HG03354 (cell line): ENCODE measurements at regions not wholly inside any gene's neighbourhood (a gene's known extent, or its start where the extent isn't known, plus 50 kb on each side); places are given as distances from the start of the nearest gene placed in this dataset.

Experiments
- ATAC-seq: cut with Tn5 transposase; IDR thresholded peaks from one replicate; pipeline ENCODE4 v1.9.1; 2021; ENCODE audit warnings: mild to moderate bottlenecking; ENCODE audit not compliant: unreplicated experiment, poor library complexity, severe bottlenecking

DNA sequence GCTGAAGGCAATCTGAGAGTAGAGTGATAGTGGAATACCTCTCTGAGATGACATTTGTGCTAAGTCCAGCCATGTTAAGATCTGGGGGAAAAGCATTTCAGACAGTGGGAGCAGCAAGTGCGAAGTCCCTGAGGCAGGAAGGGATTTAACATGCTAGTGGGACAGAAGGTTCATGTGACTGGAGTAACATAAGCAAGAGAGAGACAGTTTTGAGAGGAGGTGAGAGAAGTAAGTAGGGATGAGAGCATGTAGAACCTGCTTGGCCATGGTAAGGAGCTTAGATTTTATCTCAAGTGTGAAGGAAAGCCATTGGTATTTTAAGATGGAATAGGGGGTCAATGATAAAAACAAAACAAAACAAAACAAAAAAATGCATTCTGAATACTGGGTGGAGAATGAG is 358.6 kb upstream of the KCNH8 start:
- ATAC-seq: no peak

GRCh38 chr3:18787441-18787840 is 360.9 kb upstream of the KCNH8 start:
- no peak for ATAC-seq

GRCh38 chr3:18786650-18787323 is 361.5 kb upstream of the KCNH8 start:
- no peak for ATAC-seq

DNA sequence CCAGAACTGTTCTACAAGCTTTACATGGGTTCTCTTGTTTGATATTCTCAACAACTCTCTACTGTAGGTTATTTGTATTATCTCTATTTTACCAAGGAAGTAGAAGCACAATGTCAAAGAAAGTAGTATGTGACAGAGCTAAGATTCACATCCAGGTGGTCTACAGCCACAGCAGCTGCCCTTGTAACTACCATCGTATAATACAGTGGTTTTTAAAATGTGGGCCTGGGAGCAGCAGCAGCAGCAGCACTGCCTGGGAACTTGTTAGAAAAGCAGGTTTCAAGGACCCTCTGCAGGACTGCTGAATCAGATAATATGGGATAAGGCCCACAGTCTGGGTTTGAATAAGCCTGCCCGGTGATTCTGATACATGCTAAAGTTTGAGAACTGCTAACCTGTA is 357.1 kb upstream of the SATB1 start:
- ATAC-seq: no peak

- no peak for ATAC-seq
Measured at GRCh38 chr3:18780959-18781358, 355.8 kb upstream of the SATB1 start.

DNA sequence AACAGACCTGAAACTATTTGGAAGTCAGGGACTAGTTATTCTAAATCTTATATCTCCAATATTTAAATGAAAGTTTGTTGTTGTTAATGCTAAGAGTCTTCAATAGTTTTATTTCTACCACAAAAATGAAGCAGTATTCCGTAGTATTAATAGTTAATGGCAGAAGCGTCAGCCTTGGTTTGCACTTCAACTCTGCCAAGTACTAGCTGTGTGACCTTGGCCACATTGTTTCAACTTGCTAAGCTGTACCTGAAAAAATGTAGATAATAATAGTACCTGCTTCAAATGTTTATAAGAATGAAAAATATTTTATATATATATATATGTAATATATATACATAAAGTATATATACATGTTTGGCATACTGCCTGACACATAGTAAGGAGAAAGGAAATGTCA is 354.6 kb upstream of the SATB1 start:
- no peak for ATAC-seq

DNA sequence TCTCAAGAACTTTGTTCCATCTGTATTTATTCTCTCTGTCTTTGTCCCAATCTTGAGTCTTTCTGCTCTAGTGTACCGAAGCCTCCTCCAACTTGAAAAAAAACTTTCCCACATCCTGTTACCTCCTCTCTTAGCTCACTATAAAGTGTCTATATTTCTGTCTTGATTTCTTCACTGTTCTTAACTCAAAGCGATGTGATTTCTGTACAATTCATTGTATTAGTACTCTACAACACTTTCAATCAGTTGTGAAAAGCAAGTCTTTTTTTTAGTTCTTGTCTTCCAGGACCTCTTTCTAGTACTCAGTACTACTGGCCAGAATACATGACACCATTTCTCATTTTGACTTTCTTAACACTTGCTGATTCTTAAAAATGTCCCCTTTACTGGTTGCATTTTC is 353.5 kb upstream of the SATB1 start:
- no peak for ATAC-seq

DNA sequence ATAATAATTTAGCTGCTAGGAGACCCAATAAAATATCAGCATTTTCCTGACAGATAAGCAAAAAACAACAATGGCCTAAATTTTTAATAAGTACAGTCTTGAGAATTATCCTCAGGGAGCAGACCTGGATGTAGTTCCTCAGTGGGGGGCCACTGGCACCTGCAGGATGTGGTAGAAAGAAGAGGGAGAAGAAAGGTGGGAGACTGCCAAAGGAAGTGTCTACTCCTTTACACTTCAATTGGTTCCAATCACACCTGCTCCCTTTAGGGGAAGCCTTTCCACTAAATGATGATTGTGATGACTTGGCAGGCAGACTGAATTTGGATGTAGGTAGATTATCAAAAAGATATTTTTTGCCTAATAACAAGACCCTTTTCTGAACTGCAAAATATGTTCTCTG is 353.0 kb upstream of the SATB1 start:
- no peak for ATAC-seq

GRCh38 chr3:18775501-18775900 is 350.4 kb upstream of the SATB1 start:
- no peak for ATAC-seq

DNA sequence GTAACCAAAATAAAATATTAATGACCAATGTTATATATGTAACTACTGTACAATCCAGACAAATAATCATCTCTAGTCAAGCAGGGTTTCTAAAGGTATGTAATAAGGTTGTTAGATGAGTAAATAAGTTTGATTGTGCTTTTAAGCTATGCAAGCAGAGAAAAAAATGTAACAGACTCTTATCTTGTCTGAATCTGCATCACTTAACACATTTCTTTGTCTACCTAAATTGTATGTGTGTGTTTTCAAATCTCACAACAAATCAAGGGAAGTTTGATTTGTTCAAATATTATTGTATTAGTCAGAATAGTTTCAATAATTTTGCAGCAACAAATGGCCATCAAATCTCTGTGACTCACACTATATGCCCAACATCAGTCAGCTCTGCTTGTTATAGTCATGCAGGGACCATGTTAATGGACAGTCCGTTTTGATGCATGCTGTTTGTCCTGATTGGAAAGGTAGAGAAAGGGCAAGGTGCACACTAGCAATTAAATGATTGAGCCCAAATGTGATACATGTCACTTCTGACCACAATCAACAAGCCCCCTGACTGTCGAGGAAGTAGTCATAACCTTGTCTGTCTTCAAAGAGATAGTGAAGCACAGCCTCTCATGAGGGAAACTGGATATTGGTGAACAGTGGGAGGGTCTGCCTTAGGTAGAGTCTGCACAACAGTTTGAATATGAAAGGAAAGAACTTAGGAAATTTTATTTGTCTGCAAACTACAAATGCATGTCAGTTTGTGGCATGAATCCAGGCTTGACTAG is 349.4 kb upstream of the SATB1 start:
- no peak for ATAC-seq

- ATAC-seq: no peak
Measured at GRCh38 chr3:18772699-18773305, 347.7 kb upstream of the SATB1 start.

GRCh38 chr3:18771931-18772330 is 346.8 kb upstream of the SATB1 start:
- ATAC-seq: no peak

GRCh38 chr3:18770800-18771199 is 345.7 kb upstream of the SATB1 start:
- no peak for ATAC-seq

DNA sequence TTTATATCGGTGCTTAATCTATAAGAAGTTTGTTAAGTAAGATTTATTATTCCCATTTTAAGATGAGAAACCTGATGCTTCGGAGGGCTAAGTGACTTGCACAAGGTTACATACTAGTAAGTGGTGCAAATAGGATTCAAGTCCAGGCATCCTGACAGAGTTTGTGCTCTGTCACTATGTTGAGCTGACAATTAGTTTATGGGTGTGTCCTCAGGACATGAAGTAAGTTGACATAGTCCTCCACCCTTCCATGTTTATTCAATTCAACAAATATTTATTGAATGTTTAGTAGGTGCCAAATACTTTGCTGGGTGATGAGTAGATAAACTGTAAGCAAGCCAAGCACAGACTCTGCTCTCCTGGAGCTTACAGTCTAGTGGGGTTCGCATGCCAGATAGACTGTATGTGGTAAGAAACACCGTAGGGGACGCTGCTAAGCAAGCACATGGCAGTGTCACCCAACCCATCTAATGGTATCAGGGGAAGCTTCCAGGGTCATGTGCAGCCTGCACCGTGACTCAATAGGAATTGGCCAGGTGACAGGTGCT is 342.7 kb upstream of the SATB1 start:
- ATAC-seq: no peak

DNA sequence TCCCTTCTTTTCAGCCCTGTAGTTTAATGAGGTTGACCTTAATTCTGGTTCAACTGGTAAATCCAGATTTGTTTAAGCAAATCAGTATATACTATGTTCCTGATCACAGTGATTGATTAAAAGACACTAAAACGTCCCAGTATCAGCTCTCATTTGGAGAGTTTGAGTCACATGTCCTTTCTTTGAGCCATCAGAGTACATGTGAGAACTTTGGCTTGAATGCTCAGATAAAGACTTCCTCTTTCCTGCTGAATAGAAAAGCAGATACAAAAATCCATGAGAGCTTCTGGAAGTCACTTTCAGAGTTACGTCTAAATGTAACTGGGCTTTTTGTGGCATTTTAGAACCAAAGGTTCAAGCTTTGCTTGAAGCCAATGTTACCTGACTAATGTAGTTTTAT is 341.8 kb upstream of the SATB1 start:
- no peak for ATAC-seq

GRCh38 chr3:18765662-18766061 is 340.5 kb upstream of the SATB1 start:
- ATAC-seq: no peak

DNA sequence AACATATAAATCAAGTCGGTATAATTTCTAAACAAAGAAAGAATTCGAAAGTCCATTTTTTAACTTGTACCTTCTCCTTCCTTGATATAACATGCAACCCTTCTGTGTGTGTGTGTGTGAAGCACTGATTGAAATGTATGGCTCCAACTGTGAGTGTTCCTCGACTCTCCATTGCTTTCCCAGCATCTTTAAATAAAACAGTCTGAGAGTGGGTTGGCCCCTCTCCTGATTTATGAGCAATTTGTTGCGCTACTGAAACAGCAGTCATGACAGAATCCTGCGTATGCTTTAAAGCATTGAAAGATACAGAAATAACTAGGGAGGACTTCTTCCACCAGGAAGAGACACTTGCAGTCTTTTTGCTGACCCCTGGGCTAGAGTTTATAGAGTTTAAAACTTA is 340.0 kb upstream of the SATB1 start:
- no peak for ATAC-seq

DNA sequence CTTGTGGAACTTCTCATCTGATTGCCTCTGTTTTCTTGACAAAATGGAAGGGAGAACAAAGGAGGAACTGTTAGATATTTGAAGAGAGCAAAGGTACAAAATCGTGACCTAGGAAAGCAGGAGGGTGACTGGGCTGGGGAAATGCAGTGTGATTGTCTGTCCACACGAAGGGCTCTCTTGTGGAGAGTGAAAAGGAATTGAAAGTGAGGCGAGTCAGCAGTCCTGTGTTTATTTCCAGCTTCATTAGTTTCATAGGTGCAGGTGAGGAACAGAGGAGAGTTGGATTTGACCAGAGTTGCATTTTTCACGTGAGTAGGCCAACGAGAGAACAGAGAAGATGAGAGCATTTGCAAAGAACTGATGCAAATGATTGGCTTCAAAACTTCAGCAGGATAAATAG is 336.4 kb upstream of the SATB1 start:
- ATAC-seq: no peak

GRCh38 chr3:18758047-18758704 is 333.0 kb upstream of the SATB1 start:
- ATAC-seq: peak; percentile 97

DNA sequence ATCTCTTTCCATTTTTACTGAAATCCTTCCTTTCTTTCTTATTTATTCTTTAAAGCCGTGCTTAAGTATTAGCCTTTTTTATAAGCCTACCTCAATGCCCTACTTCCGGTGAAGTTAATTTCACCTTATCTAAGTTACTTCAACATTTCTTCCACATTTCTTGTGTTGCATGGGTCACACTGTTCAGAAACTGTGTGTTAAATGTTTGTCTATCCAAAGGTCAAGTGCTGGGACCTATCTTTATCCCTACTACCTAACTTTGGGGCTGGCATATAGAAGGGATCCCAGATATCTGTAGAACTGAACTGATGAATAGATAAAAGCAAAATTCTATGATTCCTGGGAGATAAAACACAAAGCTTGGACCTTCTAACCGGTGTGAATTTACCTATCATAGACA is 332.3 kb upstream of the SATB1 start:
- ATAC-seq: no peak
